Neural cell (in vitro differentiated cells): ENCODE measurements at regions not wholly inside any gene's neighbourhood (a gene's known extent, or its start where the extent isn't known, plus 50 kb on each side); places are given as distances from the start of the nearest gene placed in this dataset.

ENCODE experiments used
- EP300 ChIP-seq: fragments of 450-650 bp; conservative IDR thresholded peaks from 2 replicates; pipeline ENCODE4 v1.6.1; 2014; ENCODE audit warnings: antibody characterized with exemption, mild to moderate bottlenecking, moderate library complexity; ENCODE audit not compliant: poor library complexity, severe bottlenecking
- EZH2 ChIP-seq: fragments of 200-600, 300-800 bp; shearing (Covaris generic), sonication (generic); IDR thresholded peaks from 2 replicates; pipeline ENCODE4 v1.6.1; 2014; ENCODE audit warnings: antibody characterized with exemption, low read length, borderline replicate concordance, mild to moderate bottlenecking; ENCODE audit not compliant: insufficient read depth, poor library complexity, severe bottlenecking
- MXI1 ChIP-seq: fragments of 450-650 bp; conservative IDR thresholded peaks from 2 replicates; pipeline ENCODE4 v1.6.1; 2014; ENCODE audit warnings: antibody characterized with exemption, mild to moderate bottlenecking; ENCODE audit not compliant: poor library complexity, severe bottlenecking
- POLR2AphosphoS5 ChIP-seq: IDR thresholded peaks from 2 replicates; pipeline ENCODE4 v1.6.1; 2012
- RAD21 ChIP-seq: fragments of 450-650 bp; conservative IDR thresholded peaks from 2 replicates; pipeline ENCODE4 v1.6.1; 2014; ENCODE audit warnings: antibody characterized with exemption, mild to moderate bottlenecking, moderate library complexity
- SMC3 ChIP-seq: fragments of 450-650 bp; conservative IDR thresholded peaks from 2 replicates; pipeline ENCODE4 v1.6.1; 2014; ENCODE audit warnings: antibody characterized with exemption, mild to moderate bottlenecking, moderate library complexity; ENCODE audit not compliant: poor library complexity
- TAF1 ChIP-seq: IDR thresholded peaks from 2 replicates; pipeline ENCODE4 v1.6.1; 2012; ENCODE audit warnings: low read depth
- TF ChIP-seq, protein P1 (sequence below): fragments of 450-650 bp; IDR thresholded peaks from 2 replicates; pipeline ENCODE4 v1.5.1; 2014; ENCODE audit warnings: antibody characterized with exemption, mild to moderate bottlenecking, moderate library complexity; ENCODE audit not compliant: poor library complexity, severe bottlenecking
- TF ChIP-seq, protein P2 (sequence below): IDR thresholded peaks from 2 replicates; pipeline ENCODE4 v1.6.1; 2012; ENCODE audit warnings: borderline replicate concordance

DNA sequence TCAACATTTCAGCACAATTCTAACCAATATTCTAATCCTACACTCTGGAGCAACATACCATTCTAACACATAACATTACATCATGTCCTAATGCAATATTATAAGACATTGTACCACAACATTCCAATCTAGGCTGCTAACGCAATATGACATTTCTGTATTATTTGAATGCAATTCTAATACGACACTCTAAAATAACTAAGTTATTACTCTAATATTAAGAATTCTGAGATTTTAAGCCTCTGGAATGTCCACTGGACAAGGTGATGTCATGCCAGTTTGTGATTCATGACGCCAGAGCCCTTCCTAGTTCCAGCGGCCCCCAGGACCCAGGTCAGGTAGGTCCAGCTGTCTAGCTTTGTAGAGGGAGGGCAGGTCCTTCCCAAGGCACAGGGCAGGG is 69.7 kb upstream of the SIRPA start:
- TF ChIP-seq, protein P1, sequence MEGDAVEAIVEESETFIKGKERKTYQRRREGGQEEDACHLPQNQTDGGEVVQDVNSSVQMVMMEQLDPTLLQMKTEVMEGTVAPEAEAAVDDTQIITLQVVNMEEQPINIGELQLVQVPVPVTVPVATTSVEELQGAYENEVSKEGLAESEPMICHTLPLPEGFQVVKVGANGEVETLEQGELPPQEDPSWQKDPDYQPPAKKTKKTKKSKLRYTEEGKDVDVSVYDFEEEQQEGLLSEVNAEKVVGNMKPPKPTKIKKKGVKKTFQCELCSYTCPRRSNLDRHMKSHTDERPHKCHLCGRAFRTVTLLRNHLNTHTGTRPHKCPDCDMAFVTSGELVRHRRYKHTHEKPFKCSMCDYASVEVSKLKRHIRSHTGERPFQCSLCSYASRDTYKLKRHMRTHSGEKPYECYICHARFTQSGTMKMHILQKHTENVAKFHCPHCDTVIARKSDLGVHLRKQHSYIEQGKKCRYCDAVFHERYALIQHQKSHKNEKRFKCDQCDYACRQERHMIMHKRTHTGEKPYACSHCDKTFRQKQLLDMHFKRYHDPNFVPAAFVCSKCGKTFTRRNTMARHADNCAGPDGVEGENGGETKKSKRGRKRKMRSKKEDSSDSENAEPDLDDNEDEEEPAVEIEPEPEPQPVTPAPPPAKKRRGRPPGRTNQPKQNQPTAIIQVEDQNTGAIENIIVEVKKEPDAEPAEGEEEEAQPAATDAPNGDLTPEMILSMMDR: no peak
- TF ChIP-seq EP300 (no peak), SMC3 (no peak), MXI1 (no peak), POLR2AphosphoS5 (no peak), RAD21 (no peak), EZH2 (no peak), TAF1 (no peak)
- TF ChIP-seq, protein P2, sequence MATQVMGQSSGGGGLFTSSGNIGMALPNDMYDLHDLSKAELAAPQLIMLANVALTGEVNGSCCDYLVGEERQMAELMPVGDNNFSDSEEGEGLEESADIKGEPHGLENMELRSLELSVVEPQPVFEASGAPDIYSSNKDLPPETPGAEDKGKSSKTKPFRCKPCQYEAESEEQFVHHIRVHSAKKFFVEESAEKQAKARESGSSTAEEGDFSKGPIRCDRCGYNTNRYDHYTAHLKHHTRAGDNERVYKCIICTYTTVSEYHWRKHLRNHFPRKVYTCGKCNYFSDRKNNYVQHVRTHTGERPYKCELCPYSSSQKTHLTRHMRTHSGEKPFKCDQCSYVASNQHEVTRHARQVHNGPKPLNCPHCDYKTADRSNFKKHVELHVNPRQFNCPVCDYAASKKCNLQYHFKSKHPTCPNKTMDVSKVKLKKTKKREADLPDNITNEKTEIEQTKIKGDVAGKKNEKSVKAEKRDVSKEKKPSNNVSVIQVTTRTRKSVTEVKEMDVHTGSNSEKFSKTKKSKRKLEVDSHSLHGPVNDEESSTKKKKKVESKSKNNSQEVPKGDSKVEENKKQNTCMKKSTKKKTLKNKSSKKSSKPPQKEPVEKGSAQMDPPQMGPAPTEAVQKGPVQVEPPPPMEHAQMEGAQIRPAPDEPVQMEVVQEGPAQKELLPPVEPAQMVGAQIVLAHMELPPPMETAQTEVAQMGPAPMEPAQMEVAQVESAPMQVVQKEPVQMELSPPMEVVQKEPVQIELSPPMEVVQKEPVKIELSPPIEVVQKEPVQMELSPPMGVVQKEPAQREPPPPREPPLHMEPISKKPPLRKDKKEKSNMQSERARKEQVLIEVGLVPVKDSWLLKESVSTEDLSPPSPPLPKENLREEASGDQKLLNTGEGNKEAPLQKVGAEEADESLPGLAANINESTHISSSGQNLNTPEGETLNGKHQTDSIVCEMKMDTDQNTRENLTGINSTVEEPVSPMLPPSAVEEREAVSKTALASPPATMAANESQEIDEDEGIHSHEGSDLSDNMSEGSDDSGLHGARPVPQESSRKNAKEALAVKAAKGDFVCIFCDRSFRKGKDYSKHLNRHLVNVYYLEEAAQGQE: no peak
